Fibroblast of the aortic adventitia (primary cell): ENCODE measurements at regions not wholly inside any gene's neighbourhood (a gene's known extent, or its start where the extent isn't known, plus 50 kb on each side); places are given as distances from the start of the nearest gene placed in this dataset.

Source experiments
- DNase-seq: peaks from one replicate; pipeline ENCODE4 v3.0.0-alpha.2; 2010; ENCODE audit warnings: low read depth
- H3K4me3 ChIP-seq: 2 replicates; pipeline ENCODE4 v1.5.1; 2011; ENCODE audit warnings: low read depth, mild to moderate bottlenecking, control low read depth, low read length, moderate library complexity
- CTCF ChIP-seq: IDR thresholded peaks from 2 replicates; pipeline ENCODE4 v1.5.1; 2011; ENCODE audit warnings: mild to moderate bottlenecking, low read length, control low read depth, inconsistent platforms; ENCODE audit not compliant: insufficient read depth

- no peak for TF ChIP-seq CTCF
- H3K4me3 ChIP-seq: no peak overlapping the region
Observed at GRCh38 chr18:10215446-10215845, 239.0 kb upstream of the APCDD1 start.

GRCh38 chr18:10216791-10217190 is 237.6 kb upstream of the APCDD1 start:
- H3K4me3 ChIP-seq: no peak overlapping the region
- no peak for DNase-seq

More at GRCh38 chr18:10215446-10215845, 239.0 kb upstream of the APCDD1 start:
- no peak for DNase-seq

GRCh38 chr18:10217211-10217610 is 237.2 kb upstream of the APCDD1 start:
- no peak for TF ChIP-seq CTCF
- DNase-seq: no peak
- H3K4me3 ChIP-seq: no peak overlapping the region

More at GRCh38 chr18:10216791-10217190, 237.6 kb upstream of the APCDD1 start:
- TF ChIP-seq CTCF: no peak

DNA sequence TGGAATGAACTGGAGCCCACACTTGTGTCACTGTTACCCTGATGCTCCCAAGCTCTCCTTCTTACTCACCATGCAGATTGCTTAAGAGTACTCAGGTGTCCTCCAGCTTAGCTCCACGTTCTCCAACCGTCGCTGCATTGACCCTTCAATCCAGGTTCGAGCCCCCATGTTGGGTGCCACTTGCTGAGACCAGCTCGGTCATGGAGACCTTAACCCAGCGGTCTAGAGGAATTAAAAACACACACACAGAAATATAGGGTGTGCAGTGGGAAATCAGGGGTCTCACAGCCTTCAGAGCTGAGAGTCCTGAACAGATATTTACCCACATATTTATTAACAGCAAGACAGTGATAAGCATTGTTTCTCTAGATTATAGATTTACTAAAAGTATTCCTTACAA is 229.1 kb upstream of the APCDD1 start:
- no peak for DNase-seq
- H3K4me3 ChIP-seq: no peak overlapping the region
- no peak for TF ChIP-seq CTCF

GRCh38 chr18:10226971-10227370 is 227.5 kb upstream of the APCDD1 start:
- no peak for DNase-seq
- TF ChIP-seq CTCF: no peak
- no peak overlapping the region for H3K4me3 ChIP-seq

- no peak overlapping the region for H3K4me3 ChIP-seq
- TF ChIP-seq CTCF: no peak
- DNase-seq: no peak
Observed at GRCh38 chr18:10228326-10228725, 226.1 kb upstream of the APCDD1 start.

DNA sequence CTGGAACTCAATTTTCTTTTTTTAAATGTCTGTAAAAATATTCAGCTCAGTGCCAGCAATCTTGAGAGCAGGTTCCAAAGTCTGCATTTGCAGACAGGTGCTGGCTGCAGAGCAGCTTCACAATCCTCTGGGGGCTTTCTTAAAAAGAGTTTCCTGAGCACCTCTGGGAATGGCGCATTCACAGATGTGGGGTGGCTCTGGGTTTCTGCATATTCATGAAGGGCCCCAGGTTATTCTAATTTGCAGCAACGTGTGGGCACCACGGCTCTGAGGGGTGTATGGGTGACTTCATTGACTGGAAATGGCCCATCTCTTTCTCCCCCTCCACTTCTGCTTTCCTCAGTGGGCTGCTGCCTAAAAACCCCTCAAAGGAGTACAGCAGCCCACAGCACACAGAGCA is 225.0 kb upstream of the APCDD1 start:
- H3K4me3 ChIP-seq: no peak overlapping the region
- no peak for TF ChIP-seq CTCF
- DNase-seq: no peak
